ENCODE measurements at regions not wholly inside any gene's neighbourhood (a gene's known extent, or its start where the extent isn't known, plus 50 kb on each side); places are given as distances from the start of the nearest gene placed in this dataset.

- Histone ChIP-seq H3K27me3 (ENCODE audit: low read length) (no peaks in the 10 kb centered on the region), H3K4me1 (ENCODE audit: insufficient read depth, low read length) (no peaks in the 10 kb centered on the region), H3K36me3 (ENCODE audit: low read depth, low read length) (no peaks in the 10 kb centered on the region), H2AFZ (ENCODE audit: low read length) (no peak overlapping the region), H3F3A (ENCODE audit: low read length, unreplicated experiment) (no peaks in the 10 kb centered on the region), H3K27ac (ENCODE audit: low read length) (no peak overlapping the region), H3K9me3 (ENCODE audit: low read length) (no peaks in the 10 kb centered on the region; the same call in 1 of the 2 replicates), H3K79me2 (ENCODE audit: low read length) (no peaks in the 10 kb centered on the region), H3K4me3 (ENCODE audit: low read length) (no peak overlapping the region), H3K4me2 (ENCODE audit: low read length) (no peak overlapping the region), H3K9ac (ENCODE audit: low read length) (no peak overlapping the region), H4K20me1 (ENCODE audit: low read length) (no peaks in the 10 kb centered on the region), H3K9me2 (replicated peaks; ENCODE audit: low read length) (no peaks in the 10 kb centered on the region)
- TF ChIP-seq EZH2 (IDR thresholded peaks at IDR 0.05; ENCODE audit: low read length, unreplicated experiment), result no peak
- no peak for TF ChIP-seq EZH2phosphoT487 (IDR thresholded peaks at IDR 0.05; ENCODE audit: borderline replicate concordance, low read length)
- TF ChIP-seq, protein P1, sequence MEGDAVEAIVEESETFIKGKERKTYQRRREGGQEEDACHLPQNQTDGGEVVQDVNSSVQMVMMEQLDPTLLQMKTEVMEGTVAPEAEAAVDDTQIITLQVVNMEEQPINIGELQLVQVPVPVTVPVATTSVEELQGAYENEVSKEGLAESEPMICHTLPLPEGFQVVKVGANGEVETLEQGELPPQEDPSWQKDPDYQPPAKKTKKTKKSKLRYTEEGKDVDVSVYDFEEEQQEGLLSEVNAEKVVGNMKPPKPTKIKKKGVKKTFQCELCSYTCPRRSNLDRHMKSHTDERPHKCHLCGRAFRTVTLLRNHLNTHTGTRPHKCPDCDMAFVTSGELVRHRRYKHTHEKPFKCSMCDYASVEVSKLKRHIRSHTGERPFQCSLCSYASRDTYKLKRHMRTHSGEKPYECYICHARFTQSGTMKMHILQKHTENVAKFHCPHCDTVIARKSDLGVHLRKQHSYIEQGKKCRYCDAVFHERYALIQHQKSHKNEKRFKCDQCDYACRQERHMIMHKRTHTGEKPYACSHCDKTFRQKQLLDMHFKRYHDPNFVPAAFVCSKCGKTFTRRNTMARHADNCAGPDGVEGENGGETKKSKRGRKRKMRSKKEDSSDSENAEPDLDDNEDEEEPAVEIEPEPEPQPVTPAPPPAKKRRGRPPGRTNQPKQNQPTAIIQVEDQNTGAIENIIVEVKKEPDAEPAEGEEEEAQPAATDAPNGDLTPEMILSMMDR (conservative IDR thresholded peaks at IDR 0.05; ENCODE audit: low read depth, low read length), result no peak
- no TSS peak for BruUV-seq (replicated peaks)
- POLR2A ChIA-PET (ENCODE audit: unreplicated experiment), result no interaction called here
- ATAC-seq, result no peak
- CTCF ChIA-PET, result no interaction called here
- DNase-seq, result no peak
- intact Hi-C loops (cut with micrococcal nuclease), result no loop called here
These were observed 321.2 kb downstream of the IRS2 start for GRCh38 chr13:109465148-109465547.

- intact Hi-C loops (cut with micrococcal nuclease), result no loop called here
- H2AFZ ChIP-seq (ENCODE audit: low read length), result no peak overlapping the region
- H3K9me3 ChIP-seq (ENCODE audit: low read length), result no peaks in the 10 kb centered on the region
- H4K20me1 ChIP-seq (ENCODE audit: low read length), result no peaks in the 10 kb centered on the region
- ChIA-PET CTCF (no interaction called here), POLR2A (ENCODE audit: unreplicated experiment) (no interaction called here)
- no peaks in the 10 kb centered on the region for H3K36me3 ChIP-seq (ENCODE audit: low read depth, low read length)
- no peaks in the 10 kb centered on the region for H3K27me3 ChIP-seq (ENCODE audit: low read length)
- DNase-seq (no peak), ATAC-seq (no peak)
- BruUV-seq (replicated peaks), result no TSS peak
- TF ChIP-seq, protein P1 (conservative IDR thresholded peaks at IDR 0.05; ENCODE audit: low read depth, low read length), result no peak
- TF ChIP-seq EZH2 (IDR thresholded peaks at IDR 0.05; ENCODE audit: low read length, unreplicated experiment) (no peak), EZH2phosphoT487 (IDR thresholded peaks at IDR 0.05; ENCODE audit: borderline replicate concordance, low read length) (no peak)
- H3K79me2 ChIP-seq (ENCODE audit: low read length), result no peaks in the 10 kb centered on the region
- H3K4me3 ChIP-seq (ENCODE audit: low read length), result no peak overlapping the region
- H3K9ac ChIP-seq (ENCODE audit: low read length), result no peak overlapping the region
- no peaks in the 10 kb centered on the region for H3K9me2 ChIP-seq (replicated peaks; ENCODE audit: low read length)
- no peaks in the 10 kb centered on the region for H3F3A ChIP-seq (ENCODE audit: low read length, unreplicated experiment)
- H3K4me2 ChIP-seq (ENCODE audit: low read length), result no peak overlapping the region
- no peak overlapping the region for H3K27ac ChIP-seq (ENCODE audit: low read length)
- H3K4me1 ChIP-seq (ENCODE audit: insufficient read depth, low read length), result no peaks in the 10 kb centered on the region
These were observed 332.0 kb downstream of the IRS2 start for GRCh38 chr13:109454167-109454917.

GRCh38 chr13:109451726-109452125 lies 334.7 kb downstream of the IRS2 start:
- Histone ChIP-seq H3K4me3 (ENCODE audit: low read length) (no peak overlapping the region), H3K4me1 (ENCODE audit: insufficient read depth, low read length) (no peaks in the 10 kb centered on the region), H3K9me2 (replicated peaks; ENCODE audit: low read length) (no peaks in the 10 kb centered on the region), H3K27me3 (ENCODE audit: low read length) (no peaks in the 10 kb centered on the region), H3K9ac (ENCODE audit: low read length) (no peak overlapping the region), H2AFZ (ENCODE audit: low read length) (no peak overlapping the region), H3K79me2 (ENCODE audit: low read length) (no peaks in the 10 kb centered on the region), H3K4me2 (ENCODE audit: low read length) (no peak overlapping the region), H3K36me3 (ENCODE audit: low read depth, low read length) (no peaks in the 10 kb centered on the region), H3K27ac (ENCODE audit: low read length) (no peak overlapping the region), H4K20me1 (ENCODE audit: low read length) (no peaks in the 10 kb centered on the region), H3K9me3 (ENCODE audit: low read length) (no peaks in the 10 kb centered on the region), H3F3A (ENCODE audit: low read length, unreplicated experiment) (no peaks in the 10 kb centered on the region)
- intact Hi-C loops (cut with micrococcal nuclease), result no loop called here
- ChIA-PET POLR2A (ENCODE audit: unreplicated experiment) (no interaction called here), CTCF (no interaction called here)
- no peak for ATAC-seq
- no peak for DNase-seq
- BruUV-seq (replicated peaks), result no TSS peak
- TF ChIP-seq EZH2phosphoT487 (IDR thresholded peaks at IDR 0.05; ENCODE audit: borderline replicate concordance, low read length) (no peak), EZH2 (IDR thresholded peaks at IDR 0.05; ENCODE audit: low read length, unreplicated experiment) (no peak)
- TF ChIP-seq, protein P1 (conservative IDR thresholded peaks at IDR 0.05; ENCODE audit: low read depth, low read length), result no peak

Measured in PC-3 (cell line).